ENCODE measurements at regions not wholly inside any gene's neighbourhood (a gene's known extent, or its start where the extent isn't known, plus 50 kb on each side); places are given as distances from the start of the nearest gene placed in this dataset.

DNA sequence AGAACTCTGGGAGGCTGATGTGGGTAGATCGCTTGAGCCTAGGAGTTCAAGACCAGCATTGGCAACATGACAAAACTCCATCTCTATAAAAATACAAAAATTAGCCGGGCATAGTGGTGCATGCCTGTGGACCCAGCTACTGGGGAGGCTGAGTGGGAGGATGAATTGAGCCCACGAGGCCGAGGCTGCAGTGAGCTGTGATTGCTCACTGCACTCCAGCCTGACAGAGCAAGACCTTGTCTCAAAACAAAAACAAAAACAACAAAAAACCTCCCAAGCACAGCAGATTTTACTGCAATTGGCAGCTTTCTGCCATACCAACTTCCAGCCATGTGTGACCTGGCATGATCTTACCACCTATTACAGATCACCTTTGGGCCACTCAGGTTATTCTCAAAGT lies 57.7 kb upstream of the LRPPRC start:
- TF ChIP-seq, protein P1, sequence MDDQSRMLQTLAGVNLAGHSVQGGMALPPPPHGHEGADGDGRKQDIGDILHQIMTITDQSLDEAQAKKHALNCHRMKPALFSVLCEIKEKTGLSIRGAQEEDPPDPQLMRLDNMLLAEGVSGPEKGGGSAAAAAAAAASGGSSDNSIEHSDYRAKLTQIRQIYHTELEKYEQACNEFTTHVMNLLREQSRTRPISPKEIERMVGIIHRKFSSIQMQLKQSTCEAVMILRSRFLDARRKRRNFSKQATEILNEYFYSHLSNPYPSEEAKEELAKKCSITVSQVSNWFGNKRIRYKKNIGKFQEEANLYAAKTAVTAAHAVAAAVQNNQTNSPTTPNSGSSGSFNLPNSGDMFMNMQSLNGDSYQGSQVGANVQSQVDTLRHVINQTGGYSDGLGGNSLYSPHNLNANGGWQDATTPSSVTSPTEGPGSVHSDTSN (IDR thresholded peaks at IDR 0.05): no peak
- TF ChIP-seq POLR2A (IDR thresholded peaks at IDR 0.05; ENCODE audit: low read length): no peak
- TF ChIP-seq CEBPB (IDR thresholded peaks at IDR 0.05): no peak
- no peak for TF ChIP-seq MAZ (IDR thresholded peaks at IDR 0.05; ENCODE audit: borderline replicate concordance, low read depth, low read length)
- no peak for TF ChIP-seq RARB (CRISPR knock-in tag; IDR thresholded peaks at IDR 0.05)
- TF ChIP-seq MAFK (IDR thresholded peaks at IDR 0.05; ENCODE audit: partially characterized antibody): no peak
- no peak for TF ChIP-seq POLR2AphosphoS2 (conservative IDR thresholded peaks at IDR 0.05; ENCODE audit: low read length)
